ENCODE measurements at regions not wholly inside any gene's neighbourhood (a gene's known extent, or its start where the extent isn't known, plus 50 kb on each side); places are given as distances from the start of the nearest gene placed in this dataset.

GRCh38 chr5:2696156-2696807, 55.2 kb downstream of the IRX2 start:
- Histone ChIP-seq H3K36me3 (no peaks in the 10 kb centered on the region), H3K27ac (no peak overlapping the region), H3K4me3 (no peak overlapping the region), H3K9me3 (no peaks in the 10 kb centered on the region), H3K27me3 (peaks cover 0 to 7% of the 10 kb centered on the region in 2 donors), H3K4me1 (no peaks in the 10 kb centered on the region)
- DNase-seq, result no peak
- no peak for TF ChIP-seq CTCF (IDR thresholded peaks at IDR 0.05)
- intact Hi-C loops (cut with DNase I; ENCODE audit: low total_unique reads), result no loop called here

- Histone ChIP-seq H3K4me1 (no peaks in the 10 kb centered on the region), H3K27ac (no peak overlapping the region), H3K9me3 (no peaks in the 10 kb centered on the region), H3K27me3 (peaks cover 0 to 7% of the 10 kb centered on the region in 2 donors), H3K4me3 (no peak overlapping the region), H3K36me3 (no peaks in the 10 kb centered on the region)
- no peak for TF ChIP-seq CTCF (IDR thresholded peaks at IDR 0.05)
- DNase-seq, result no peak
- intact Hi-C loops (cut with DNase I; ENCODE audit: low total_unique reads), result no loop called here
Observed at GRCh38 chr5:2695200-2695891, 56.1 kb downstream of the IRX2 start.

- Histone ChIP-seq H3K4me1 (no peaks in the 10 kb centered on the region), H3K36me3 (no peaks in the 10 kb centered on the region), H3K9me3 (no peaks in the 10 kb centered on the region), H3K4me3 (no peak overlapping the region), H3K27ac (no peak overlapping the region), H3K27me3 (peaks cover 0 to 3% of the 10 kb centered on the region in 2 donors)
- DNase-seq, result no peak
- intact Hi-C loops (cut with DNase I; ENCODE audit: low total_unique reads), result no loop called here
- TF ChIP-seq CTCF (IDR thresholded peaks at IDR 0.05), result no peak
Observed at GRCh38 chr5:2691530-2691929, 59.9 kb downstream of the IRX2 start.

- Histone ChIP-seq H3K36me3 (no peaks in the 10 kb centered on the region), H3K4me3 (no peak overlapping the region), H3K9me3 (no peaks in the 10 kb centered on the region), H3K27ac (no peak overlapping the region), H3K4me1 (peaks cover 0 to 2% (median 0%) of the 10 kb centered on the region in 4 donors), H3K27me3 (peaks cover 0 to 3% of the 10 kb centered on the region in 2 donors)
- no peak for TF ChIP-seq CTCF (IDR thresholded peaks at IDR 0.05)
- DNase-seq, result no peak
- intact Hi-C loops (cut with DNase I; ENCODE audit: low total_unique reads), result no loop called here
Observed at GRCh38 chr5:2690293-2690692, 61.2 kb downstream of the IRX2 start.

GRCh38 chr5:2688586-2688985, 62.9 kb downstream of the IRX2 start:
- intact Hi-C loops (cut with DNase I; ENCODE audit: low total_unique reads), result no loop called here
- DNase-seq, result no peak
- H3K4me1 ChIP-seq, result peaks cover 0 to 2% (median 0%) of the 10 kb centered on the region in 4 donors
- H3K9me3 ChIP-seq, result no peaks in the 10 kb centered on the region
- peaks cover 0 to 3% of the 10 kb centered on the region in 2 donors for H3K27me3 ChIP-seq
- no peaks in the 10 kb centered on the region for H3K36me3 ChIP-seq
- no peak overlapping the region for H3K27ac ChIP-seq
- no peak overlapping the region for H3K4me3 ChIP-seq
- no peak for TF ChIP-seq CTCF (IDR thresholded peaks at IDR 0.05)

All from tibial artery (tissue), 4 donors.